HUDEP-2 (cell line): ENCODE measurements at regions not wholly inside any gene's neighbourhood (a gene's known extent, or its start where the extent isn't known, plus 50 kb on each side); places are given as distances from the start of the nearest gene placed in this dataset.
"Not testable (repeated sequence)": the region's sequence is repeated elsewhere in the genome, so short reads cannot be mapped to it uniquely, and the experiment has no call there.

Experiments
- DNase-seq, 76 experiments: peaks; one replicate each; lab custom pipeline; 2025; ENCODE audit not compliant: unreplicated experiment in 76 of 76; lab: John Stamatoyannopoulos, UW

DNA sequence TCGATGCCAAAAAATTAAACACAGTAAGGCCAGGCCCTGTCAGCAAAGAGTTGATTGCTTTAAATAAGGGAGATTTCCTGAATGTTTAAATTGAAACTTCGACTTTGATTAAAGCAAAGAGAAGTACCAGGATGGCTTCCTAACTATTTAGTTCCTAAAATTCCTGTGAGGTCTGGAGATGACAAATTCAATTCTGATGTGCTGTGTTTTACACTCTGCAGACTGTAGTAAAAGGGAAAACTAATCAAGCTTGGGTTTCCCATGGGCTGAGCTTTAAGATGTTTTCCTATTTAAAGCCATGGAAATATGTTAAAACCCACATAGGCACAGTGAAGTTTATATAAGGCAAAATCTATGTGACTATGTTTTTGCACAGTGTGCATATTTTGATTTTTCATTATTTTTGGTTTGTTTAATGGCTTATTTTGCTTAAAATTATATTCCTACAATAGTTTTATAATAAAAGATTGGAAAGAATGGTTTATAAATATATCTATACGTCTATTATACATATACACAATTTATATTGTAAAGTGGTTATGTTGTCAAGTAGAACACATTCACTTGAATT, 198.5 kb upstream of the EYA4 start:
- no peak for DNase-seq

GRCh38 chr6:133046576-133046975, 194.6 kb upstream of the EYA4 start:
- DNase-seq = no peak

- DNase-seq = no peak
These were observed 194.0 kb upstream of the EYA4 start for GRCh38 chr6:133047065-133047665.

GRCh38 chr6:133047706-133048105, 193.5 kb upstream of the EYA4 start:
- no peak for DNase-seq

- DNase-seq = no peak
These were observed 189.9 kb upstream of the EYA4 start for GRCh38 chr6:133051240-133051639.

- no peak for DNase-seq
These were observed 188.7 kb upstream of the EYA4 start for GRCh38 chr6:133052465-133052864.

DNA sequence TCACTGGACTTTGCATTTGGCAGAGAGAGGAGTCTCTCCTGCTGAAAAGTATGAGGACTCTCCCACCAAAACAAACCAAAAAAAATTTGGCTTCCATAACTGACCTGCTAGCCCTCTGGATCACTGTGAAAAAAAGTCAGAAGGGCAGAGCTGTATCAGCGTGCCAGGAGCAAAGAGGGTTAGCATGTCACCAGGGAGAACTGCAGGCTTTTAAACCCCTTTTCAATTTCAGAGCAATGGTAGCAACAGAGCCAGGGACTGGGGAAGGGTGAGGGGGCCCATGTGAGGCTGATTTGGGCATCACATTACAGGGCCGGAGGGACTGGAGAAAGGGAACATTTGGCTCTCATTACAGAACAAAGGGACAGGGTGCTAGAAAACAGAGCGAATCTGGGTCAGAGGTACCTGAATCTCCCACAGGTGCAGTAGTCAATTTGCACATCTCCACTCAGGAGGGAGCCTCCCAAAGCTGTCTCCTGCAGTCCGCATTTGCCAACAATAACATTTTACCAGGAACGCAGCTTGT, 185.7 kb upstream of the EYA4 start:
- DNase-seq = no peak

DNA sequence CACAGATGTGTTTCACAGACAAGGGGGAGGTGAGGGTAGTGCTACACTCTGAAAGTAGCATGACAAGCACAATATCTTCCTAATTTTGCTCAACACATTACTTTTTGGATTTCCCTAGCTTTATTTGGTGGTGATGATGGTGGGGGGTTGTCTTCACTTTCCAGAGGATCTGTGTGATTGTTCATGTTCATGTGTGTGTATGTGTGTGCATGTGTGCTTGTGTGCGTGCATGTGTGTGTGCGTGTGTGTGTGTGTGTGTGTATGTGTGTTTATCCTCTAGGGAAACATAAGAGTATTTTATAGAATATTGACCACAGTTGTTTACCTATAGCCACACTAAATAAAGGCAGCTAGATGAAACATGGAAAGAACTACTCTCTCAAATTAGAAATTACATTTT, 183.8 kb upstream of the EYA4 start:
- DNase-seq = no peak

DNA sequence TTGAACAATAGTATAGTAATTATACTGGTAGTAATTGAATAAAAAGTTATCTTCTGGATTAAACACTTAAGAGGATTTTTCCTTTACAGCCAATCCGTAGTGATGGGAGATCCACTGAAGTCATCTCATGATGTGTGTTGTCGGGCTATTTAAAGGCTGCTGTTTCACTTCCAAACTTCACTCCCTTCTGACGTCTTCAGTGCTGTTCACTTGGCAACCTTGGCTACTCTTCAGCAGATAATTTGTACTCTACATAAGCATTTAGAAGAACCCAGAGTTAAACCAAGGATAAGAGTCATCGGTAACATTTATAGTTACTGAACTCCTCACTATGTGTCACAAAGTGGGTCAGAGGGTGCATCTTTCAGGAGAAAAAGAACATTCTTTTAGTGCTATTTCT, 179.1 kb upstream of the EYA4 start:
- no peak for DNase-seq

DNA sequence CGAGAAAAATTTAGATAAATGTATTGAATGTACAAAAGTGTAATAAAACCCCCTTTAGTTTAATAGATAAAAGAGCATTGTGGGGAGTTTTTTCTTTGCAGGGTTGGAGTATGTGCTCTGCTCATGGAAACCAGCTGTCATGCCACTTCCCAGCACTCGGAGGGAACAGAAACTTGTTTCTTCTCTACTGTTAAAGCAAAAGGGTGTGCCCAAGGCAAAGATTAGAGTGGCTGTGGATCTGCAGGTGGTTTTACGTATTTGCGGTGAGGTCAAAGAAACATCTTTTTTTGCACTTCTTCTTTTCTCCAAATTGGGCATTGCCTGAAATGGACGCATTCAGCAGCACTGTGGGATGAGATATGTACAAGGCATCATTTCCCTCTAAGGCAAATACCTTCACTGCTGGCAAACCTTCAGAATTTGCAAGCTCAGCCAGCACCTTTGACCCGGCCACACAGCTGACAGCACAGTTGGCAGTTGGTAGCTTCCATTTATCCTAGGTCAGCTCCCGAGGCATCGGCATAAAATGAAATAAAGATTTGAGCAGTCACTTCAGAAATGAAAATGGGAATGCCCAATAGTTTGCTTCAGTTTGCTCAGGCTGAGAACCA, 178.4 kb upstream of the EYA4 start:
- no peak for DNase-seq

DNA sequence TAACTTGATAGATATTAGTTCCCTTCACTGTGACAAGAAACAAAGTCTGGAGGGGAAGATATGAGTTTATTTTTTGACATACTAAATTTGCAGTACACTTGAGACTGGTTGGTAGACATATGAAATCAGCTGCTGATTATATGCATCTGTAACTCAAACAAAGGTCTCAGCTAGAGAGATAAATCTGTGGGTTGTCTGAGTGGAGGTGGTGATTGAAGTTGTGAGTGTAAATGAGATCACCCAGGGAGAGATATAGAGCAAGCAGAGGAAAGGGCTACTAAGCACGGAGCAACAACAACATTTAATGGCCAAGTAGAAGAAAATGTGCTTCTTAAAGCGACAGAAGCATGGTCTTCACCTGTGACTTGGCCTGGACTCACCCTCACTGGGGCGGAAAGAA, 173.2 kb upstream of the EYA4 start:
- no peak for DNase-seq

DNA sequence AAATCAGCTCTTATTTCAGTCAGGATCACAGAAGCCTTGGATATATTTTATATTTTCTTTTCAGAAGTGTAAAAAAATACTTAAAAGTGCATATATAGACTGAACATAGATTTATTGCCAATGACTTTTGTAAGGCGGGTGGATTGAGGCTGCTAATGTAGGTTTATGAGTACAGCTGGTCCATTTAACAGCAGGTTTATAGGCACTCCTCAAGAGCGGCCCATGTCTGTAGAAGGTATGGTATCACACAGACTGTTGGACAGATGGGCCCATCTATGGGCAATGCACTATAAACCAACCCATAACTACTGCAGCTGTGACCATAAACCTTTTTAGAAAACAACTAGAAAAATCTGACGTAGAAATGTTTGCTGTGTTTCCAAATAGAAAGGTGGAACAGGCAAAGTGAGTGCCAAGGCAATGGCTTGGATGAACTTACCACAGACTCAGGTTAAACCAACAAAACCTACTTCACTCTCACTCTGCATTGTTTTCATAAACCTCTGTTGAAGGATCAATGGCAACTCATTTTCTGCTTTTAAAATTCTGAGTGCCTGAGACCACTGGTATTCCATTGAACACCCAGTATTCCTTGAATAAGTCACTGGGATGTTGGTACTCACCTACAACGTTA, 170.6 kb upstream of the EYA4 start:
- no peak for DNase-seq

DNA sequence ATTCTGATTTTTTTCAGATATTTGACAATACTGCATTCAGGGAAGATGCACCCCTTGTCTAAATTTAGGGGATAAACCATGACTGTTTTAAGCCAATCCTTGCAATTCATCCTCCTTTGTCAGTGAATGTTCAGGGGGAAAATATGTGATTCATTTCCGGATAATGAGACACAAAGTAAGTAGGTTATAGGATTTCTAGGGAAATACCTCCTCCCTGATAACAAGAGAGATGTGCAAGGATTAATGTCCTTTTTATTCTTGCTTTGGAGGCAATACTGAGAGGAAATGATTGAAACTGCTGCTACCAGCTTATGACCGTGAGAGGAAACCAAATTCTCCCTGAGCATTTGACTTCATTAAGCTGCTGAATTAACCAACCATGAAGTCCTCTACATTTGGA, 161.3 kb upstream of the EYA4 start:
- DNase-seq = no peak

DNA sequence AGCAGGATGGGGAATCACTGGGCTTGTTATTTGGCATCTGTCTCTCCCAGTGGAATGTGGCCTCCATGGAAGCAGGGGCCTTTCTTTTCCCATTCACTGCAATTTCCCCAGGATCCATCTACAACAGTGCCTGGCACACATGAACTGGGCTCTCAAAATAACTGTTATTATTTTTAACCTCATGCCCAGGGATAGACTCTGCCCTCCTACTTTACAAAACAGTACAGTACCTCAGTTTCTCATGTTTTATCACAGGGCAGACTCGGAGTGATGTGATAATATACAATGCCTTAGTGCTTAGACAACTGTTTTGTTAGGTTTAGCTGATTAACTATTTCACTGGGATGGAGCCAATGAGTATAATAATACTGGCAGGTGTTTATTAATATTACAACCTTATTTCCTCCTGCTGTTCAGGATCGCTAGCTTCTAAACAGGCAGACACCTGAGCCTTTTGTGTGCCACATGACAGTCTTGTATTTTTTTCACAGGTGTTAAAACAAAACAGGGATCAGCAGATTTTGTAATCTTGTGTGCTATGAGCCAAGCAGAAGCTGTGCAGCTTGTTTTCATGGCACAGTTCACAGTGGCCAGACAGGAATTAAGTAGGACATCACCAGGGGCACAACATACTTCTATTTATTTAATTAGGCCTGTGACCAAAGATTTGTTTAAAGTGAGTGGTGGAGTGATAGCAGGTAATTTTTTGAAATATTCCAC, 157.7 kb upstream of the EYA4 start:
- no peak for DNase-seq

DNA sequence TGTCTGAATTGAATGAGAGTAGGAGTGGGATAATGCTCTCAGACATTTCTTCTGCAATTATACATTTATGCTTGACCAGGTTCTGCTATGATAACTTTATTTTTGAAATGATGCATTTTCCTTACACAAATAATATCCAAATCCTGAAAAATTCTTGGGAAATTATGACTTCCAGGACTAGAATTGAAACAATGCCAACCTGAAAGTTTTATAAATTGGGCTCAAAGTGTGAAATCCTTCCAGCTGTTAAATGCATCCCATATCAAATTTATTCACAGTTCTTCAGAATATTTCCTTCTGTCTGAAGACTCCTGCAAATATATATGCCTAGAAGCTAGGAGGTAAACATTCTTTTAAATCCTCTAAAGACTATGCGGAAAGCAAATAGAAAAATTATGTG, 155.7 kb upstream of the EYA4 start:
- DNase-seq = no peak

- no peak for DNase-seq
These were observed 155.3 kb upstream of the EYA4 start for GRCh38 chr6:133085896-133086295.

DNA sequence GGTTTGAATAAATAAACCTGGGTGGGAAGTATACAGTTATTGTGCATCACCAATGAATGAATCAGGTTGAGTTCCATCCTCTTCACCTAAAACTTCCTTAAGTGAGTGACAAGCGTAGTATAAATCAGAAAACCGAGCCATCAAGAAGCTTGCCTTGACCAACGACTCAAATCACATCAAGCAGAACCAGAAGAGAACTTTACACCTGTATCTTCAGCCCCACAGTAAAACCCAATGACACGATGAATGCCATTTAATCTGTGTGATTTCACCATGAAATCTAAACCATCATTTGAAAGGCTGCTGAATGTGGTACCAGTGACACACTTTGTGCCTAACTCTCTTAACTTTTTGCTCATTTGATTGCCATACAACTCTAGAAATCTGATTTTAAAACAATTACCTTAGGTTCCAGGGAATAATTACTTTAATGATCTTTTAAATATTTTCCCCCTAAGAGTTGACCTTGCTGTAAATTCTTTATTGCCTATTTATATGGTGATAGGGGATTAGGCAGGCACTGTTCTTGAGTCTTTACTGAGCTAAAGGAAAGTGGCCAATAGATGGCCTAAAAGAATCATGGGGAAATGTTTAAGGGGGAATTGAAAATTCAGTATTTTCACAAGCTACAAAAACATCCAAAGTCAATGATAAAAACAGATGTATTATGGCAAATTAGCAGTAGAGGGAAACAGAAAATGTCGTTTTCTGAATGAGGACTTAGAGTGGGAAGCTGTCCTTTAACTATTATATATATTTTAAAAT, 152.0 kb upstream of the EYA4 start:
- DNase-seq = no peak

DNA sequence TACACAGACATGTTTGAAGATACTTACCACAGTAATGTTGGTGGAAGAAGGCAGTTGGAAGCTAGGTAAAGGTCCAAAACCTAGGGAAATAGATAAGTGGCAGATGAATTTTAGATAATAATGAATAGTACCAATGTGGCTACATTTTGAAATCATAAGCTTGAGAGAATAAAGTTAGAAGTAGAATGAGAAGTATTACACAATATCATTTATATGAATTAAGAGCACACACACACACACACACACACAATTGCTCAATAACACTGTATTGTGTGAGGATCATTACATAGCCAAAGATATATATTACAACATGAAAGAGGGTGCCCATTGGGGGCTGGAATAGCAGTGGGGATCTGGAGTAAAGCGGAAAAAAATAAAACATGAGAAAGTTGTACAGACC, 149.0 kb upstream of the EYA4 start:
- no peak for DNase-seq

DNA sequence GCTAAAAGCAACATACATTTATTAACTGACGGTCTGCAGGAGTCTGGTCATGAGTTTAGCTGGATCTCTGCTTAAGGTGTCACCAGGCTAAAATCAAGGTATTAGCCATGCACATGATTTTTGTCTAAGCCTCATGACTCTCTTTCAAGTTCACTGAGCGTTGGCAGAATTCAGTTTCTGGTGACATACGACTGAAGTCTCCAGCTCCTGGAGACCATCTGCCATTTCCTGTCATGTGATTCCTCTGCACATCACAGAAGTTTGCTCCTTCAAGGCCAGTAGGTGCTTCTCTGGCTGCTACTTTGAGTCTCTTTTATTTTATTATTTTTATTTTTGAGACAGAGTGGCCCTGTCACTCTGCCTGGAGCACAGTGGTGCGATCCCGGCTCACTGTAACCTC, 148.4 kb upstream of the EYA4 start:
- DNase-seq = no peak

DNA sequence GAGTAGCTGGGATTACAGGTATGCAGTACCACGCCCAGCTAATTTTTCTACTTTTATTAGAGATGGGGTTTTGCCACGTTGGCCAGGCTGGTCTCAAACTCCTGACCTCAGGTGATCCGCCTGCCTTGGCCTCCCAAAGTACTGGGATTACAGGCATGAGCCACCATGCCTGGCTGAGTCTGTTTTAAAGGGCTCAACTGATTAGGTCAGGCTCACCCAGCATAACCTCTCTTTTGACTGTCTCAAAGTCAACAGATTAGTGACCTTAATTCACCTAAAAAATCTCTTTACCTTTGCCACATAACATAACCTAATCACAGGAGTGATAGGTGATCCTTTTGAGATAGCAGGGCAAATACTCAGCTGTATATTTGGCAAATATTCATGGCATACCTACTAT, 147.9 kb upstream of the EYA4 start:
- not testable (repeated sequence) for DNase-seq

DNA sequence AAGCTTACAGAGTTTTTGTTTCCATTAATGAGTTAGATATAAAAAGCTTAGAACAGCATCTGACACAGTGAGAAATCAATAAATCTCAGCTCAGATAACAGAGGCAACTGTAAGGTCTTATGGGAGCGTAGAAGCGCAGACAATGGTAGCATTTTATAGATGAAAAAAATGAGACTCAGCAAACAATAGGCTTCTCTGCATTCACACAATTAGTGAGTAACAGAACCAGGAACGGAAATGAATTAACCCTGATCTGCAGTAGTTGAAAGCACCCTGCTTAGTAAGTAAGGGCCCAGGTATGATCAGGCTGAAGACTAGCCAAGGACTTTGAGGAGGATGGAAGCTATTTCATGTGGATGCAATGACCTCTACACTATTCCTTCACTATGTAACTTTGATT, 147.2 kb upstream of the EYA4 start:
- DNase-seq = no peak
